OCI-LY3 (cell line): ENCODE measurements at regions not wholly inside any gene's neighbourhood (a gene's known extent, or its start where the extent isn't known, plus 50 kb on each side); places are given as distances from the start of the nearest gene placed in this dataset.

Experiments
- CTCF ChIP-seq: fragments of 200-600, 300-600 bp; sonication (generic); IDR thresholded peaks from 2 replicates; pipeline ENCODE4 v1.5.1; 2014; ENCODE audit warnings: antibody characterized with exemption, low read length, low read depth
- EZH2phosphoT487 ChIP-seq: fragments of 200-600 bp; shearing (Covaris generic); IDR thresholded peaks from 2 replicates; pipeline ENCODE4 v1.6.1; 2018; ENCODE audit warnings: antibody characterized with exemption, mixed run types, low read depth

GRCh38 chr10:4231439-4231838, 446.4 kb upstream of the KLF6 start:
- TF ChIP-seq CTCF = no peak
- TF ChIP-seq EZH2phosphoT487 = no peak
